HG03139 (cell line): ENCODE measurements at regions not wholly inside any gene's neighbourhood (a gene's known extent, or its start where the extent isn't known, plus 50 kb on each side); places are given as distances from the start of the nearest gene placed in this dataset.

ENCODE experiments used
- ATAC-seq: cut with Tn5 transposase; IDR thresholded peaks from one replicate; pipeline ENCODE4 v1.9.1; 2021; ENCODE audit not compliant: unreplicated experiment

DNA sequence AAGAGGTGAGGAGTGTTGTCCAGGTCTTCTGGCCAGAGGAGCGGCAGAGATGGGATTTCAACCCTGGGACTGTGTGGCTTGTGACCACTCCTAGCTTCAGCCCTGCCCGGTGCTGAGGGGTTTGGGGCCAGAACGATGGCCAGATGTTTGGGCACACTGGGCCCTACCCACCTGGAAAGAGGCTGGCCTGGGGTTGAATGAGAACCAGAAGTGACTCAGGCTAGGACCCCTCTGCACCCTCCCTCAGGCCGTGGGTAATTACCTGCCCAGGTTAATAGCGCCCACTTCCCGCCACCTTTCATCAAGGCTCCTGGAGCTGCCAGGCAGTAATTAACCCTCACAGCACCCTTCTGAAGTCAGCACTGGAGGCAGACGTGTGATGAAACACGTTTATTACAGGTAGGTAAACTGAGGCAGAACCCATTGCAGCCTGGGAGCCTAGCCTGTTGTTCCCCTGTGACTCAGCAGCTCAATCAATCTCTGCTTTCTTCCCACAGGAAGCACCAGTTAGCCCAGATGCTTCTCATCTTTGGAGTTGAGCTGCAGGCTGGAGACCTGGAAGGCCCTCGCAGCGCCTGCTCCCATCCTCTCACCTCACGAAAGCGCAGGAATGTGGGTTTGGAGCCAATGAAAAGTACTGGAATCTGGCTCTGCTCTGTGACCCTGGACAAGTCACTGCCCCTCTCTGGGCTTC is 120.8 kb downstream of the CEBPB start:
- ATAC-seq = no peak

DNA sequence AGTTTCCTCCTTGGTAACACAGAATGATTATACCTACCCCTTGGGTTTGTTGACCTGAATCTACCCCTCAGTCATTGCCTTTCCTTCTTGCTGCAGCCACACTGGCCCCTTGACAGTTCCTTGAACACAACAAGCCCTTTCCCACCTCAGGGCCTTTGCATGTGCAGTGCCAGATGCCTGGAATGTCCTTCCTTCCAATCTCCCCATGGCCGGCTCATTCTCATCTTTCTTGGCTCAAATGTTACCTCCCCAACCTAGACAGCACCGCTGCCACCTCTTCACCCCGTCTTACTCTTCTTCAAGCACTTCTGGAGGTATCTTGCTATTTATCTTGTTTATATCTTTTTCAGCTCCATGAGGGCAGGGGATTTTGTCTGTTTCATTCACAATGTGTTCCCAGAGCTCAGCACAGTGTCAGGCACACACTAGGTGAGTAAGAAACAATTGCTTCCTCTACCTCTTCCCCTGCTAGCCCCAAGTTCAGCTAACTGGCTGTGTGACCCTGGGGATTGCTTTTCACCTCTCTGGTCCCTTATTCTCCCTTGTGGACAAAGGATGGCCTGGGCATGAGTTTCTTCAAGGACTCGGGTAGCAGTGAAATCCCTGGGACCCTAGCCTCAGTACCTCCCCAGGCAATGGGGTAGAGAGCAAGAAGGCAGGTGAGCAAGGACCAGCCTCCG is 121.5 kb downstream of the CEBPB start:
- ATAC-seq = no peak

DNA sequence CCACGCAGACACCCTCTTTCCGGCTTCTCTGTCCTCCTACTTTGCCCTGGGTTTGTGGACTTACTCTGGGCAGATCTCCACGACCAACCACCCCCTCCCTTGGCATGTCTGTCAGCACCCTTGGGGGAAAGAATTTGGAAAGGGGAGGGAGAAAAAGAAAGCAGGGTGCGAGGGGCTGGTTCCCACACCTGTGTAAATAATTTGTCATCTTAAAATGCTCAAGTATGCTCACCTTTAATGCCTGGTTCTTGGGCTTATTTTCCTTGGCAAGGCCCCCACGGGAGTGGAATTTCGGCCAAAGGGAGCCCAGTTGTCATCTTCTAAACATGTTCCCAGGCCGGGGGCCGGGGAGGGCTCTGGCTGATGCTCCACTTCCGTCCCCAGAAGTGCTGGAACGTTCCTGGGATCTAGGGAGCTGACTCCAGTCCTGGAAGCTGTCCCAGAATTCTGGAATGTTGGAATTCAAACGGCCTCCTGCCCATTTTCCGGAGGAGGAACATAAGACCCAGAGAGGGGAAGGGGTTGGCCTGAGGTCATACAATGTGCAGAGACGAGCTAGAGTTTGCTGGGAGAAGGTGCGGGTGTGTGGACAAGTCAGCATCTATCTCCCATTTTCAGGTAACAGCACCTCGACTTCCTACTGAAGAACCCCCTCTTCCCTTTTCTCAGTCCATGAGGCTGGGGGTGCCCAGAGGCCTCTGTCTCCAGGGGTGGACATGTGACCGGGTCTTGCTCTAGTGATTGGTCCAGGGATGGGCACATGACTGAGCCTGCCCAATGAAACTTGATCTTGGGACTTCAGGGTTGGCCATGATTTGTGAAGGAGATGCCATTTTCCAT is 122.3 kb downstream of the CEBPB start:
- ATAC-seq = no peak

DNA sequence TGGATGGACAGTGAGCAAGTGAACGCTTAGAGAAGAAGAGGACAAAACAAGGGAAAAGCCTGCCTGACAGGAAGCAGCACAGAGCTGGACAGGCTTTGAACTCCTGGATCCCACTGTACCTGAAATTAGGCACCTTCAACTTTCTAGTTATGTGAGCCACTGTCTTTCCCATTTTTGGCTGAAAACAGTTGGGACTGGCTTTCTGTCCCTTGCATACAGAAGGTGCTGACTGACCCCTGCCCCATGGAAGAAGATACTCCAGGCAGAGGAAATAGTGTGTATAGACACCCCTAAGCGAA is 122.8 kb downstream of the CEBPB start:
- no peak for ATAC-seq

DNA sequence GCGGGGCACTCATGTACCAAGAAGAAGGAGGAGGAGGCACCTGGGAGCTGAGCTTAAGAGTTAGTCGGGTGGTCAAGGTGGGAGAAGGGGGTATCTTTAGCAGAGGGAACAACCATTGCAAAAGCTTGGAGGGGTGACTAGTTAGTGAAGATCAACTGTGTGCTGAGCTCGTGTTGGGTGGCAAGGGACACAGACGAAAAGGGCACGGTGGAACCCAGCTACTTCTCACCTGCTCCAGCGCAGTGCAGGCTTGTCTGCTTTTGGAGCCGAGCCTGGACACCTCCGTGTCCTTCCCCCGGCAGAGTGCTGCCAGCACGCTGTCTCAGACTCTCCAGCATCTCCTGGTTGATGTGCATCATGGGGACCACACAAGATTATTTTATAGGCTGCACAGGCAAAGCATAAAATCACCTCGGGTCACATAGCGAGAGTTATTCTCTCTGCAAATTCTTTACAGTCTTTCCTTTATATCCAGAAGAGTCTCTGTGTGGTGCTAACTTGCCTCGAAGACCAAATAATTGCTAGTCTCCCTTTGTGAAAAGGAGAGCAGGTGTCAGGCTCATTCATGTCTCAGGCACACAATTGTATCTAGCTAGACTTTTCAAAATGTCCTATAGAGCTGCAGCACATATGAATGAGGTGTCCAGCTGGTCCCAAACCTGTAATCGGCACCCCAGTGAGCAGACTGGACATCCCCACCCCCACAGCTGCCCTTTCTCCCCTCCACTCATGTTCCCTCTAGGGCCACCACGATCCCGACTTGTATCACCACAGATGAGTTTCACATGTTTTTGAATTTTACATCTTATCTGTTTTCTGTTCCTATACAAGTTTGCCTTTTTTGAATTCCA is 123.4 kb downstream of the CEBPB start:
- no peak for ATAC-seq

DNA sequence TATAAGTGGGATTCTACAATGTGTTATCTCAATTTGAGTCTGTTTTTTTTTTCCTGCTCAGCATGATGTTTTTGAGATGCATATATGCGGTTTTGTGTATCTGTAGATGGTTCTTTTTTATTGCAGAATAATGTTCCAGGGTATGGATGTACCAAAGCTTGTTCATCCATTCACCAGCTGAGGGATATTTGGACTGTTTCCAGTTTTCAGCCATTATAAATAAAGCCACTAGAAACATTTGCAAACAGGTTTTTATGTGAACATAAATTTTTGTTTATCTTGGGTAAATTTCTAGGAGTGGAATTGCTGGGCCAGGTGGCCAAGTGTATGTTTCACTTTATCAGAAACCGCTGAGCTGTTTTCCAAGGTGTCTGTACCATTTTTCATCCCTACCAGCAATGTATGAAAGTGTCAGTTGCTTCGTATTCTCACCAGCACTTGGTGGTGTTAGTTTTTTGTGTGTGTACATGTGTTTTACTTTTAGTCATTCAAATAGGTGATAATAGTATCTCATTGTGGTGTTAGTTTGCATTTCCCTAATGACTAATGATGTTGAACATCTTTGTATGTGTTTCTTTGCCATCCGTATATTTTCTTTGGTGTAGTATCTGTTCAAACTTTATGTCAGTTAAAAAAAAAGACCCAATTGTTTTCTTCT is 124.2 kb downstream of the CEBPB start:
- ATAC-seq = no peak

DNA sequence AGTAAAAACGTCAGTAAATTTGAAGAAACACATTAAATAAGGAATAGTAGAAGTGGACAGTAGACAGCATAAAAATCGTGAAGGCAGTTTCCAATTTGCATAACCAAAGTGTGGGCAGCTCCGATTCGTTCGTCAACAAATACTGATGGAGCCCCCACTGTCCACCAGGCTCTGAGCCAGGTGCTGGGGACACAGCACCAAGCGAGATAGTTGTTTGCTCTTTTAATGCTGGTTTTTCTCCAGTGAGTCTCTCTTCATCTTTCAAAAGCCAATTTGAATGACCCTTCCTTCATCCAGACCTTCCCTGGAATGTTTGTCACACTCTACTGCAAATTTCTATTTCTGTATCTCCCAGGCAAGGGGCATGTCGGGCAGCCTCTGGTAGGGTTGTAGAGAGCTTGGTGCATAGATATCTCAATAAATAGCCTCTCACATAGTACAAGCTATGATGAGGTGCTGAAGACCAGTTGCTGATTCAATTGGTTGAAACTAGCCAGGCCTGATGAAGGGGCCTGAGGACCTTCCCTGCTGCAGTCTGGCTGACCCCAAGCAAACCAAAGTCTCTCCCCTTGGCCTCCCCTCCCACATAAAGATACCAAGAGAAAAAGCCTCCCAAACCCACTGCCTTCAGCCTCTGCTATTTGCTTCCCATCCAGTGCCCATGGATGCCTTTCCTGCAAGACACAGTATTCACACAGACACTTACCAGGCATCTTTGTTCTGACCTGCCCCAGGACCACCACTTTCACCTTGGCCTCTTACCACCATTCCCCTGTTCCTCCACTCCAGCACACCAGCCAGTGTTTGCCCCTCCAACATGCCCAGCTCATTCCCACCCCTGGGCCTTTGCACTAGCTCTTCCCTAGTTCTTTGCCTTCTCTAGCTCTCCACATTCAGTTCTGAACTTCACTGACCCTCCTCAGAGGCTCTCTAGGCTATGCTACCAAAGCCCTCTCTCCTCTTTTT is 125.2 kb downstream of the CEBPB start:
- ATAC-seq = no peak

DNA sequence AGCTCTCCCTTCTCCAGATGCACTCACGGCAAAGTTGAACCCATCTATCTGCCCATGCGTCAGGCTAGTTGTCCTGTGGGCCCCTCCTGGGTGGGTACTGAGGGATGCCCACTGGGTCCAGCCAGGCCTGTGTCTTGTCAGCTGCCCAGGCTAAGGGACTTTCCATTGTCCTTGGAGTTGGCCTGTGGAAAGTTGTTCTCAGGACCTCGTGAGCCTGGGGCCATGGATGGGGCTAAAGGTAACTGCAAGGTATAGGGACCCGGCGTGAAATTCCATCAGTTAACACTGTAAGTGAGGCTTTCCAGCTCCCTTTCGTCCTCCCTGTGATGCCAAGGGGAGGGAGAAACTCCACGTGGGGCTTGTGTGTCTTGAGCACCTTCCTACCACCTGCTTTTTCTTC is 126.5 kb downstream of the CEBPB start:
- no peak for ATAC-seq

DNA sequence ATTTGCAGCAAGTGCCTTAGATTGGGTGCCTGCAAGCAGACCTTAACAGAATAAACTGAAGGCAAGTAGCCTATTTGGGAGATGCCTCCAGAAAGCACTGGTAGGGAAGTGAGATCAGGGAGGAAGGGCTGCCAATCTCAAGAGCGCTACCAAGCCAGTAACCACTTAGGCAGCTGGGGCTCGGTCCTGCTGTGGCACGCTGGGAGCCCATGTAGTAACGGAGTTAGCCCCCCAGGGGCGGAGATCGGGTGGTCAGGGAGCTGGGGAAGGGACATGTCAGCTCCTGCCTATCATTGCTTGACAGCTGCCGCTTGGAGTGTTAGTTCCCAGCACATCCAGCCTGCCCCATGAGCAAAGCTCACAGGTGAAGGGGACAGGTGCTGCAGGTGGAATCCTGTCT is 127.0 kb downstream of the CEBPB start:
- no peak for ATAC-seq

DNA sequence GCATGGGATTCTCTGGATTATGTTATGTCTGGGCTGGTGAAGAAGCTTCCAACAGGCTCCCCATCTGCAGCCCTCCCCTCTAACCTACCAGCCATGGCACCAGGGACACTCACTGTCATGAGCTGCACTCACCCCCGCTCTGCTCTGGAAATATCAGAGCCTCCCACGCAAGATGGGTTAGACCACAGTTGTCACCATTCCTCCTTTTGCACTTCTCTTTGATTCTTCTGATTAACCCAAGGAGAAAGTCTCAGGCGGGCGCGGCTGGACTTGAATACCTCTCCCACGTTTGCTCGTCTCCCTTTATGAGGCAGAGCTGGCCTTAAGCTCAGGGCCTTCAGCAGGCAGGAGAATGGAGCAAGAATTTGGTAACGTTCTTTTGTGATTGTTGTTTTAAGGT is 128.1 kb downstream of the CEBPB start:
- ATAC-seq = no peak

DNA sequence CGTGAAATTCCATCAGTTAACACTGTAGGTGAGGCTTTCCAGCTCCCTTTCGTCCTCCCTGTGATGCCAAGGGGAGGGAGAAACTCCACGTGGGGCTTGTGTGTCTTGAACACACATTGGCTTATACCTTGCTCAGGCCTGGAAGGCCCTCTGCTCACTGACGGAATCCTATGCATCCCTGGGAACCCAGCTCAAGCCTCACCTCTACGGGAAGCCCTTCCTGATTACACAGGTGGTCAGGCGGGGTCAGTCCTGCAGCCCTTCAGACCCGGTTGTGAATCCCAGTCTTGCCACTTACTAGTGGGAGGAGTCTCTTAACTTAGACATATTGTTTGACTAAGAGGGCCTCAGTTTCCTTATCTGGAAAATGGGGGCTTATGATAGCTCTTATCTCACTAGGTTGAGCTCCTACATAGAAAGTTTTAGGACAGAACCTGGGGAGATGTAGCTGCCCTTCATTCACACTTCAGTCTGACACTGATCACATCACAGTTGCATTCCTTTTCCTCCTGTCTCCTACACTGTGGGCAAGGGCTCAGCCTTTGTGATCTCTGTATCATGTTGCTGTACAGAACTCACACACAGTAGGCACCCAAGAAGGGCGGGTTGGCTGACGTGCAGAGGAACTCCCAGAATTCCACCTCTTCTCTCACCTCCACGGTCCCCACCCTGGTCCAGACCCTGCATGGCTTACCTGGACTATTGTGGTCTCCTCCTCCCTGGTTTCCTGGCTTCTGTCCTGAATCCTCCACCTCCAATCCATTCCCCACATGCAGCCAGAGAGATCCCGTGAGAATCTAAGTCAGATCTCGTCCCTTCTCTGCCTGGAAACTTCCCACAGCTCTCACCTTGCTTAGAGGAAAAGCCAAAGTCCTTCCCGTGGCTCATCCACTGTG is 129.6 kb downstream of the CEBPB start:
- no peak for ATAC-seq

DNA sequence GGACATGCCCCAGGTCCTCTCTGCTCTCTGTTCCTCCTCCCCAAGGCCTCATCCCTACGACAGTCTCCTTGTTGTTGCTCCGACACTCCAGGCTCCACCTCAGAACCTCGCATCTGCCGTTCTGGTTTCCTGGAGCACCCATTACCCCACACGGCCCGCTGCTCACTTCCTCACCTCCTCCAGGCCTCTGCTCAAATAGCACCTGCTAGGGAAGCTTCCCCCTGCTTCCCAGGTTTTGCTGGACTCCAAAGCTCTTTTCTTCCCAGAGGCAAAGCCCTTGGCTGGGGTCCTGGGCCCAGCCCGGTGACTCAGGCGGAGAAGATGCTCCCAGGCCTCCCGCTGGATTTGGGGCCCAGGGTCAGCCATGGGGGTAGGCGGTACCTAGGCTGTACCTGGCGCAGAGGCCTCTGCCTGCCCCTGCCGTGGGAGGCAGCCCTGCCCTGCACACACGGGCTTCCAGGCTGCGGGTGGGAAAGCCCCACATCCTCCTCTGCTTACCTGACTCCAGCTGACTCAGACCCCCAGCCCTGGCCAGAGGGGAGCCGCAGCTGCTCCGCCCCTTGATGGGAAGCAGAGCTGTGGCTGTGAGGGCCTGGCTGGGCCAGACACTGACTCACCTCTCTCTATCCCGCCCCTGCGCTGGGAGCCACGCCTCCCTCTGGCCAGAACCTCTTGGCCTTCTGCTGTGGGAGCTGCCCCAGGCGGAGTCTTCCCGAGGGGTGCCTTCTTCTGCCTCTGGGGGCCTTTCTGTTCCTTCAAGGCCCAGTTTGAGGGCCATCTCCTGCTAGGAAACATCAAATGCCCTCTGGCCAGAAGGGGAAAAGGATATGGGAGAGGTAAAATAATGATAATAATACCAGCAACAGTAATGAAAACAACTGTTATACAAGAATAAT is 130.5 kb downstream of the CEBPB start:
- no peak for ATAC-seq

DNA sequence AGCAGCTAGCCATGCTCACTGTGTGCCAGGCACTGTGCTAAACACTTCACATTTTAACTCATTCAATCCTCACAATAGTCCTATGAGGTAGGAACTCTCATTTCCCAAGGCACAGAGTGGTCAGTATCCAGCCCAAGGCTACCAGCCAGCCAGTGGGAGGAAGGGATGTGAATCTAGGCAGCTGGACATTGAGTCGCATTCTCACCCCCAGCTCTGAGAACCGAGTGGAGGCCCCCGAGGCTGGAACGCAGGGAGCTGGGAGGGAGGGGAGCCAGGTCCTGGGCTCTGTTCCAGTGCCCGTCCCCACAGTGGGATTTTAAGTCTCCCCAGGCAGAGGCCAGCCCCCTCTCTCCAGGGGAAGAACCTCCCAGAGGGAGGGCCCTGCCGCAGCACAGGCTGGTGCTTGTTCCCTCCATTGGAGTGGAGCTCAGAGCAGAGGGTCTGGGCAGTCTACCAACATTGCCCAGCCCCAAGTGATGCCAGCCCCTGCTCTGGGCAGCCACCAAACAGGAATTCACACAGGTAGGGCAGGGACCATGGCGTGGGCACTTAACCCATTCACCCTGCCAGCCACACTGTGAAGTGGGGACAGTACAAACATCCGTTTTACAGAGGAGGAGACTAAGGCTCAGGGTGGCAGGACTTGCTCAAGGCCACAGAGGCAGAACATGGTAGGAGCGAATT is 131.3 kb downstream of the CEBPB start:
- ATAC-seq = no peak

DNA sequence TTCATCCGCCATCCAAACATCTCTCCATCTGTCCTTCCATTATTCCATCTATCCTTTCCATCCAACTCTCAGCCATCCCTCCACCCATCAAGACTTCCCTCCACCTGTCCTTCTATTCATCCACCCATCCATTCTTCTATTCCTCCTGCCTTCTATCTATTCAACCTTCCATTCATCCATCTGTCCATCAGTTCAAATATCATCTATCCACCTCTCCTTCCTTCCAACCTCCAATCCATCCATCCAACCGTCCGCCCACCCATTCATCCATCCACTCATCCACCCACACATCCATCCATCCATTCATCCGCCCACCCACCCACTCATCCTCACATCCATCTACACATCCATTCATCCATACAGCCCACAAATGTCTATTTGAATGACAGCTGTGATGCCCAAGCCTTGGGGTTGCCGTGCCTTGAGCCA is 132.1 kb downstream of the CEBPB start:
- no peak for ATAC-seq

DNA sequence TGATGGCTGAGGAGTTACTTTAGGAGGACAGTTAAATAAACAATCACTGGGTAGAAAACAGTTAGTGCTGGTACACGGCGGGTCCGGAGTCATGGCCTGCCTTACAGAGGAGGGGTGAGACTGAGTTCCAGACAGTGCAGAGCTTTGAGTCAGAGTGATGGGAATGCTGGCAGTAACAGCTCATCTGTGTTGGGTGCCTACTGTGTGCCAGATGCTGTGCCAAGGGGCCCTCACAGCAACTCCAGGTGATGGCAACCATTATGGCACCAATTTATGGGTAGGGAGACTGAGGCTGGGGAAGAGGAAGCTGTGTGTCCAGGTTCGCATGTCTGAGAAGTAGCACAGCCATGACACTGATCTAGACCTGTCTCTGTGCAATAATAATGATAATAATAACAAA is 132.6 kb downstream of the CEBPB start:
- no peak for ATAC-seq

DNA sequence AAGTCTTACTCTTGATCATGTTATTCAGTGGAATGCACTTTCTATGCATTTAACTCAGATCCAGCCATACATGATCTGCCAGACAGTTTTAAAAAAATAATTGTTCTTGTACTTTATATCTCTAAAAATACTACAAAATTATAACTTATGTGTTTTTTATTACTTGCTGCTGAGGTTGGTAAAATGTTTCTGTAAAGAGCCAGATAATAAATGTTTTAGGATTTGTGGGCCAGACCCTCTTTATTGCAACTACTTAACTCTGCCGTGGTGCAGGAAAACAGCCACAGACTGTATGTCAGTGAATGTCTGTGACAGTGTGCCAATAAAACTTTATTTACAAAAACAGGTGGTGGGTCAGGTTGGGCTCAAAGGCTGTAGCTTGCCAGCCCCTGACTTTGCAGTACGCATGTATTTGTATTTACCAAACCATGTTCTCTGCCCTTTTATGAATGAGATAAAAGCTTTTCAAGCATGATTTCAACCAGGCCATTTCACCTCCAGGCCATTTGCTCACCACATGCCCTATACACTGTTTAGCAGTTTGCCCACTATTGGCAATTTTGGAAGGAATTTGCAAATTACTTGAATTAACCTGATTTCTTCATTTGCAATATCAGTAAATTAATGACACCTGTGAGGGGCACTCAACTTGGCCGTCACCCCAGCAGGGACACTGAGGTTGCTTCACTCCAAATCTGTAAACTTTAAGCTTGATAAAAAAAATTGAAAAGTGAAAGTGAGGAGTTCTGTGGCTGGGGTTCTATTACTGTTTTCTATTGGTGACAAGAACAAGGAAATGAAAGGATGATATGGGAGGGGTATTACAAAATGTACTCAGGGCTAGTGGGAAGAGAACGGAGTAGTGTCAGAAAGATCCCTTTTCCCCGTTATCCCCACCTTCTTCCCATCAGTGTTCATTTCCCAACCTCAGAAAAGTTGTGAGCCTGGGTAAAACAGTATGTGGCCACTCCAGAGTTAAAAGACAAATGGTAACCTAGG is 133.4 kb downstream of the CEBPB start:
- ATAC-seq = no peak
